ENCODE measurements at regions not wholly inside any gene's neighbourhood (a gene's known extent, or its start where the extent isn't known, plus 50 kb on each side); places are given as distances from the start of the nearest gene placed in this dataset.

- no peak for DNase-seq
These were observed 101.1 kb downstream of the B3GNT2 start for GRCh38 chr2:62296832-62297623.

DNA sequence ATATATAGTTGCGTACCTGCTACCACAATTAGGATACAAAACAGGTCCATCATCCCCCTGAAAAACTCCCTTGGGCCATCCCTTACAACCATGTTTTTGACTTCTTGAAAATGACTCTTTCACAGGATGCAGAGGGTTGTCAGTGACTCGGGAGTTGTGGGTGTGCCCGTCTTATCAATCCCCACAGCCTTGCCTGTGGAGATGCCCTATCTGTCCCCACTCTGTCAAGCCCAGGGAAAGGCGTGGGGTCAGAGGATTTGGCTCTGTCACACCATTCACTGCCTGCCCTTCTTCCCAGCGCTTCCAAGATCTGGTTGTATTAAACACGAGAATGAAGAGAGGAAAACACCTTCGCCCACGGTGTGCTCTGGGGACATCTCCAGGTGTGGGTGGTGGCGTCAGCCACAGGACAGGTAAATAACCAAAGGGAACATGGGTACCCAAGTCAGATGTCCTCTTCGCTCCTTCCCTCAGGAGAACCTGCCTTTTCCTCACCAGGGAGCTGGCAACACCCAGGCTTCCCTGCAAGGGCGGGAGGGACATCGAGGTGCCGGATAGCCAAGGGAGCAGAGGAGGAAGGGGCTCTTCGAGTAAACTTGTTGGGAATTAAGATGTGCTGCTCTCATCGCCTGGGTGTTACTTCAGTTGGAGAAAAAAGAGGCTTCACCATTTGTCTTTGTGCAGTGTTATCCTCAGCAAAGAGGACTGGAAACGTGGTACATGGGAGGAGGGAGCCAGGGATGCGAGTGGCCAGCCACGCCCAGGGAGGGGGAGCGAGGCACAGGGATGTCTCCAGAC, 100.3 kb downstream of the B3GNT2 start:
- no peak for DNase-seq

GRCh38 chr2:62293490-62294271, 97.8 kb downstream of the B3GNT2 start:
- peak; percentile 16 for DNase-seq

DNA sequence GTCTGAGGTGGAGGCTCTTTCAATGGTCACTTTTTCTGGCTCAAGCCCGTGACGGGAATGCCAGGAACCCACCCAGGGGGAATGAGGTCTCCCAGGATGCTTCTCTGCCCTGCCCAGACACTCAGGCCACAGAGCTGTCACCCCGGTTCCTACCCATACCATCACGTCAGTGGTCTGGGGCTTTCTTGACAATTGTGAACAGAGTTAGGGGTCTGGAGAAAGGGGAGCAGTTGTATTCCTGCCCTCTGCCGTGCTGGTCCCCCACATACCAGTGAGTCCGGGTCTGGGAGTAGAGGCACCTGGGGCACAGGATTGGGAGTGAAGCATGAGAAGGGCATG, 97.2 kb downstream of the B3GNT2 start:
- DNase-seq: no peak

DNA sequence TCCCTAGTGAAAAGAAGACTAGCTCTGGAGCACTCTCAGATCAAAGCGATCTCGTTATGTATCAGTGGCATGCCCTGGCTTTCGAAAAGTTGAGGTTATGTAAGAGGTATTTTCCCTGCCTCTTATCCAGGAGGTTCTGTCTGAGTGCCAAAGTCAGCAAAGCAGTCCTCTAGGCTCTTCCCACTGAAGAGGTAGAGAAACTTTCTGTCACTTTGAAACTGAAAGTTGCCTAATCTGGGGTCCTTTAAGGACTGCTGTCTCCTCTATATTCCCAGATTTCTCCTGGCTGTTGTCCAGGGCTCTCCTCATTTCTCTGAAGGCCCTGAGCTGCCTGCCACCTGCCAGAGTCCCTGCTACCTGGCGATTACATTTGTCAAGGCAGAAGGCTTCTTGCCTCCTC, 96.3 kb downstream of the B3GNT2 start:
- no peak for DNase-seq

DNA sequence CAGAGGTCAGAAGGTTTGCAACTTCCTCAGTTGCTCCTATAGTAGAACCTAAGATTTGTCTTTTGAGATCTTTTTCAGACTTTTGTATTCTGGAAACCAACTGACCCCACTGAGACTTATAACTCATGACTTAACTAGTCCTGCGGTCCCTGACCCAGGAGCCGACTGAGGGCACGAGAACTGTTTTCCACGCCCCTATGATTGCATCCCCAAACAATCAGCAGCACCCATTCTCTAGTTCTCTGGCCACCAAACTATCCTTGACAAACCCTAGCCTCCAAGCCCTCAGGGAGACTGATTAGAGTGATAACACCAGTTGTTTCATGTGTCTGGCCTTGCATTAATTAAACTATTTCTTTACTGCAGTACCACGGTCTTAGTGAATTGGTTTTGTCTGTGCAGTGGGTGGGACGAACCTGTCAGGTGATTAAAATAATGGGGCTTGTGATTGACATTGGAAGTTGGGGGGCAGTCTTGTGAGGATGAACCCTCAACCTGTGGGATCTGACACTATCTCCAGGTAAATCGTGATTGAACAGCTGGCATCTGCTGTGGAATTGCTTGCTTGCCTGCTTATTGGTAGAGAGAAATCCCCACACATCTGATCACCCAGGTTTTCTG, 95.7 kb downstream of the B3GNT2 start:
- no peak for DNase-seq

GRCh38 chr2:62291052-62291451, 95.1 kb downstream of the B3GNT2 start:
- DNase-seq: no peak

DNA sequence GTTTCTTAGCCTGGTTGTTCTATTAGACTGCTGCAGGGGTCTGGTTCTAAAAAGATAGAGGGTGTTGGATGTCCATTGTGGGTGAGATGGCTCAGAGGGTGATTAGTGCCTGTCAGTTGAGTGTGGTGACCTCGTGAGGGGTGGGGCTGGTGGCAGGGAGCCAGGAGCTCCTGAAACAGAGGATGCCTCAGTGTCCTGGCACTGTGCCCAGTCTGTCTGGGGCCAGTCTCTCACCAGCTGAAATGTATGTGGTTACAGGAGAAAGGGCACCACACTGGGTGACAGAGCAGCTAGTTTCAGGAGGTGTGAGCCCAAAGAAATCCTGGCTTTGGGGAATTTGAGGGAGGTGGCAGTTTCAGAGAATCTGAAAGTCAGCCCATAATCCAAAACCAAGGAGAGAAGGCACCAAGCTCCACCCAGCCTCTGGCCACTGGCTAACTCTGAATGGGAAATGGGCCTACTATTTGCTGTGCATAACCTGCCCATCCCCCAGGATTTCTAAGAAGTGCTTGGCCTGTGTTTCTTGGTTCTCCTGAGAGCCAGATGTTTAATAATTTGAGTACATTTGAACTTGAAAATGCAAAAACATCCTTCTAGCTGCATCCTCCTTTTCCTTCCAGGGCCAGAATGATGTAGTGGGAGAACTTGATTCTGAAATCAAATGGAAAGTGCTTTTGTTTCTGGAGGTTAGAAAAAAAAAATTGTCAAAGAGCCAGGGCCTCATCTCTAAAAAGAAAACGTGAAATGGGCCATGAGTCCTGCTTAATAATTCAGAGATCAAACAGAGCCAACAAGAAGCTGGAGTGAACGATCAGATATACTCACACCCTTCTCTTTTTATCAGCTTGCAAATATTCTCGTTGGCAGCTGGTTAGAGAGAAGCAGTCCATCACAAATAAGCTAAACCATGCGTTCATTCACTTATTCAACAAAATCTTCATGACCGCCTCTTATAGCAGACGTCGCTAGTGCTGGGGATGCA, 92.3 kb downstream of the B3GNT2 start:
- peak; percentile 55 for DNase-seq

GRCh38 chr2:62287282-62287681, 91.4 kb downstream of the B3GNT2 start:
- DNase-seq: no peak

- no peak for DNase-seq
These were observed 90.3 kb downstream of the B3GNT2 start for GRCh38 chr2:62286089-62286785.

GRCh38 chr2:62284980-62285379, 89.1 kb downstream of the B3GNT2 start:
- DNase-seq: no peak

GRCh38 chr2:62284471-62284870, 88.6 kb downstream of the B3GNT2 start:
- DNase-seq: no peak

GRCh38 chr2:62283147-62283546, 87.2 kb downstream of the B3GNT2 start:
- DNase-seq: no peak

- no peak for DNase-seq
These were observed 85.7 kb downstream of the B3GNT2 start for GRCh38 chr2:62281663-62282062.

GRCh38 chr2:62277688-62278087, 81.8 kb downstream of the B3GNT2 start:
- no peak for DNase-seq
